Upper lobe of left lung (tissue), 6 donors: ENCODE measurements at regions not wholly inside any gene's neighbourhood (a gene's known extent, or its start where the extent isn't known, plus 50 kb on each side); places are given as distances from the start of the nearest gene placed in this dataset.

ENCODE experiments used
- ATAC-seq, 2 donors: fragments of 200-7000 bp; cut with Tn5 transposase; one replicate each; pipeline ENCODE4 v1.9.1; 2022; ENCODE audit warnings: mild to moderate bottlenecking in 2 of 2, moderate library complexity in 2 of 2; ENCODE audit not compliant: low FRiP score in 2 of 2
- DNase-seq, 2 donors: peaks; one replicate each; pipeline ENCODE4 v3.0.0-alpha.2; 2019 to 2020
- H3K27ac ChIP-seq, 4 donors: fragments of 200-600 bp; sonication (generic); one replicate each; pipeline ENCODE4 v1.5.1; 2016 to 2019
- H3K27me3 ChIP-seq, 4 donors: fragments of 200-600 bp; sonication (generic); one replicate each; pipeline ENCODE4 v1.5.1; 2017 to 2019
- H3K36me3 ChIP-seq, 4 donors: fragments of 200-600 bp; sonication (generic); one replicate each; pipeline ENCODE4 v1.5.1; 2016 to 2019
- H3K4me1 ChIP-seq, 4 donors: fragments of 200-600 bp; sonication (generic); one replicate each; pipeline ENCODE4 v1.5.1; 2018 to 2019
- H3K4me3 ChIP-seq, 4 donors: fragments of 200-600 bp; sonication (generic); one replicate each; pipeline ENCODE4 v1.5.1; 2017 to 2019; ENCODE audit warnings: mild to moderate bottlenecking in 2 of 4, moderate library complexity in 1 of 4
- H3K9me3 ChIP-seq, 4 donors: fragments of 200-600 bp; sonication (generic); one replicate each; pipeline ENCODE4 v1.5.1; 2018 to 2019
- EP300 ChIP-seq, 4 donors: sonication (generic); formaldehyde crosslinking; IDR thresholded peaks; one replicate each; pipeline ENCODE4 v1.5.1; 2017; ENCODE audit warnings: antibody characterized with exemption in 4 of 4, control low read depth in 2 of 4
- POLR2A ChIP-seq, 4 donors: fragments of 450-650 bp; IDR thresholded peaks; one replicate each; pipeline ENCODE4 v1.5.1; 2016 to 2017; ENCODE audit warnings: antibody characterized with exemption in 4 of 4, mild to moderate bottlenecking in 2 of 4
- POLR2AphosphoS5 ChIP-seq, 2 donors: sonication (generic); formaldehyde crosslinking; IDR thresholded peaks; one replicate each; pipeline ENCODE4 v1.5.1; 2017; ENCODE audit warnings: antibody characterized with exemption in 2 of 2
- WGBS, 2 donors: methylation state at CpG; one replicate each; pipeline ENCODE4 v1.1.5; 2017 to 2018; 5-methylcytosine and 5-hydroxymethylcytosine counted together
- TF ChIP-seq, protein P1 (sequence below), 6 experiments: fragments of 450-650 bp in 4 of 6; fragments of 200-600 bp in 2 of 6; sonication (generic) in 2 of 6; IDR thresholded peaks; one replicate each; pipeline ENCODE4 v1.5.1; 2016 to 2019; ENCODE audit warnings: antibody characterized with exemption in 6 of 6
- donor health status: DM: no; HTN: no; CAD: no; lungs with moderate emphysema.
- donor health status: DM: no; HTN: yes; CAD: no; lungs with severe emphysema.

DNA sequence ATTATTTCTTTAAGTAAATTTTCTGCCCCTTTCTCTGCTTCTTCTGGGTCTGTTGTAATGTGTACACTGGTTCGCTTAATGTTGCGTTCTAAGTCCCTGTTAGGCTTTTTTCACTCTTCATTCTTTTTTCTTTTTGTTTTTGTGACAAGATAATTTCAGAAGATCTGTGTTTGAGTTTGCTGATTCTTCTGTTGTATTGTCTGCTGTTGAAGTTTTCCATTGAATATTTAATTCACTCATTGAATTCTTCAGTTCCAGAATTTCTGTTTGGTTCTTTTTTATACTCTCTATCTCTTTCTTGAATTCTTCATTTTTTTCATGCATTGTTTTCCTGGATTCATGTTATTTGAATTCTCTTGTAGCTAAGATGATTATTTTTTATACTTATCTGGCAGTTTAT lies 66.3 kb upstream of the NUDT6 start:
- ATAC-seq (no peak), DNase-seq (no peak)
- H3K4me1 ChIP-seq = no peaks in the 10 kb centered on the region
- no peak overlapping the region for H3K27ac ChIP-seq
- H3K9me3 ChIP-seq = peaks cover 14 to 22% (median 19%) of the 10 kb centered on the region in 4 donors
- no peak overlapping the region for H3K4me3 ChIP-seq
- no peaks in the 10 kb centered on the region for H3K27me3 ChIP-seq
- WGBS, 2 donors = 93 to 98% methylated on average over 2 of the region's 2 CpGs
- H3K36me3 ChIP-seq = peaks cover 0 to 3% (median 1%) of the 10 kb centered on the region in 4 donors
- TF ChIP-seq POLR2A (IDR thresholded peaks at IDR 0.05) (no peak), POLR2AphosphoS5 (IDR thresholded peaks at IDR 0.05) (no peak), EP300 (IDR thresholded peaks at IDR 0.05) (no peak)
- TF ChIP-seq, protein P1, sequence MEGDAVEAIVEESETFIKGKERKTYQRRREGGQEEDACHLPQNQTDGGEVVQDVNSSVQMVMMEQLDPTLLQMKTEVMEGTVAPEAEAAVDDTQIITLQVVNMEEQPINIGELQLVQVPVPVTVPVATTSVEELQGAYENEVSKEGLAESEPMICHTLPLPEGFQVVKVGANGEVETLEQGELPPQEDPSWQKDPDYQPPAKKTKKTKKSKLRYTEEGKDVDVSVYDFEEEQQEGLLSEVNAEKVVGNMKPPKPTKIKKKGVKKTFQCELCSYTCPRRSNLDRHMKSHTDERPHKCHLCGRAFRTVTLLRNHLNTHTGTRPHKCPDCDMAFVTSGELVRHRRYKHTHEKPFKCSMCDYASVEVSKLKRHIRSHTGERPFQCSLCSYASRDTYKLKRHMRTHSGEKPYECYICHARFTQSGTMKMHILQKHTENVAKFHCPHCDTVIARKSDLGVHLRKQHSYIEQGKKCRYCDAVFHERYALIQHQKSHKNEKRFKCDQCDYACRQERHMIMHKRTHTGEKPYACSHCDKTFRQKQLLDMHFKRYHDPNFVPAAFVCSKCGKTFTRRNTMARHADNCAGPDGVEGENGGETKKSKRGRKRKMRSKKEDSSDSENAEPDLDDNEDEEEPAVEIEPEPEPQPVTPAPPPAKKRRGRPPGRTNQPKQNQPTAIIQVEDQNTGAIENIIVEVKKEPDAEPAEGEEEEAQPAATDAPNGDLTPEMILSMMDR (IDR thresholded peaks at IDR 0.05) = no peak

DNA sequence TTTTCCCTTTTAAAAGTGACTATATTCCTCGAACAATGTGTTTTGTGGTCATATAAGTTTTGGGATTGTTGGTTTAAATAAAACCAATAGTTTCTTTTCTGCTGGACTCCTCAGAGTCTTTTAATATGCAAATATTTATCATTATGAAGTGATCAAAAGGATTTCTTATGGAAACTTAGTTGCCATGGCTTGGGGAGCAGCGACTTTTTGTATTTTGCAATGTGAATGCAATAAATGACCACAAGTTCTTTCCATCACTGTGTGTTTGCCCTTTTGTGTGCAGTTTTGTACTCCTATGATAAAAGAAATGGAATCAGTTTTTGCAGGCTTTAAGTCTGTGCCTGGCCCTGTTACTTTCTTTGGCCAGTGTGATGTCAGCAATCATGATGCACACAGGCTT lies 68.5 kb upstream of the NUDT6 start:
- Histone ChIP-seq H3K4me3 (no peak overlapping the region), H3K36me3 (no peaks in the 10 kb centered on the region), H3K27ac (no peak overlapping the region), H3K27me3 (no peaks in the 10 kb centered on the region), H3K9me3 (peaks cover 14 to 22% (median 19%) of the 10 kb centered on the region in 4 donors), H3K4me1 (no peaks in the 10 kb centered on the region)
- no peak for ATAC-seq
- TF ChIP-seq EP300 (IDR thresholded peaks at IDR 0.05) (no peak), POLR2AphosphoS5 (IDR thresholded peaks at IDR 0.05) (no peak), POLR2A (IDR thresholded peaks at IDR 0.05) (no peak)
- 98% methylated on average over 2 of the region's 2 CpGs for WGBS, 2 donors
- no peak for DNase-seq

DNA sequence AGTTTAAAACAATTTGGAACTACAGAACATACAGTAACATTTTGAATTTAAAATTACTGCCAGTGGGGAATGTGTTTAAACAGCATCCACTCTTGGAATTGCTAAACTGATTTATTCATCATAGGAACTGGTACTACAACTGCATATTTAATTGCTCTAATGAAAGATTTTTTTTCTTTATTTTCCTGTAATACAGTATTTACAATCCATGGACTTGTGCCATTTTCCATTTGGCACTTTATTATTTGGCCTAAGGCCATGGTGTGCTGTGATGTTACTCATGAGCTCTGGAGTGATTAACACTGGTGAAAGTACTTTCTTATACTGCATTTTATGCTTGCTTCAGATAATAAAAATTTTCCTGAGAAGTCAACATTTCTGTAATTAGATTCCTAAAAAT lies 69.7 kb upstream of the NUDT6 start:
- Histone ChIP-seq H3K36me3 (no peaks in the 10 kb centered on the region), H3K4me3 (no peak overlapping the region), H3K4me1 (no peaks in the 10 kb centered on the region), H3K27ac (no peak overlapping the region), H3K9me3 (peaks cover 14 to 22% (median 19%) of the 10 kb centered on the region in 4 donors), H3K27me3 (no peaks in the 10 kb centered on the region)
- TF ChIP-seq POLR2A (IDR thresholded peaks at IDR 0.05) = no peak
- TF ChIP-seq POLR2AphosphoS5 (IDR thresholded peaks at IDR 0.05) = no peak
- no peak for TF ChIP-seq EP300 (IDR thresholded peaks at IDR 0.05)
- TF ChIP-seq, protein P1 (IDR thresholded peaks at IDR 0.05) = no peak
- DNase-seq (no peak), ATAC-seq (no peak)

DNA sequence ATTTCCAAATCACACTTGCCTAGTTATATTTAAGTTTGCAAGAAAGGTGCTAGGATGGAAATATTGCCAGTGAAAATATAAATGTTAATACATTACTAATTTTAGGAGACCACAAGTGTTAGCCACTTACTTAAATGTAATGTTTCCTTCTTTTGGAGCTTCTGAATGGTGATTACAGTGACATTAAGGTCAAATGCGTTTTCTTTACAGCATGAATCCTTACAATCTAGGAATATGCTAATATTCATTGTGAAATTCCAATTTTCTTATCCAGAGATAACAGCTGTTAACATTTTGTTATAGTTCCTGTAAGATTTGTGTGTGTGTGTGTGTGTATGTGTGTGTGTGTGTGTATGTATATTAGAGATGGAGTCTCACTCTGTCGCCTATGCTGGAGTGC lies 70.2 kb upstream of the NUDT6 start:
- peaks cover 10 to 18% (median 15%) of the 10 kb centered on the region in 4 donors for H3K9me3 ChIP-seq
- no peaks in the 10 kb centered on the region for H3K36me3 ChIP-seq
- DNase-seq = no peak
- H3K27ac ChIP-seq = no peak overlapping the region
- H3K27me3 ChIP-seq = no peaks in the 10 kb centered on the region
- no peak overlapping the region for H3K4me3 ChIP-seq
- H3K4me1 ChIP-seq = no peaks in the 10 kb centered on the region
- TF ChIP-seq POLR2A (IDR thresholded peaks at IDR 0.05) = no peak
- no peak for TF ChIP-seq POLR2AphosphoS5 (IDR thresholded peaks at IDR 0.05)
- TF ChIP-seq, protein P1 (IDR thresholded peaks at IDR 0.05) = no peak
- no peak for TF ChIP-seq EP300 (IDR thresholded peaks at IDR 0.05)
- ATAC-seq = no peak
- WGBS, 2 donors = 87 to 92% methylated on average over 2 of the region's 2 CpGs

- DNase-seq (no peak), ATAC-seq (no peak)
- no peaks in the 10 kb centered on the region for H3K27me3 ChIP-seq
- no peak overlapping the region for H3K27ac ChIP-seq
- no peak overlapping the region for H3K4me3 ChIP-seq
- no peak for TF ChIP-seq POLR2A (IDR thresholded peaks at IDR 0.05)
- no peak for TF ChIP-seq POLR2AphosphoS5 (IDR thresholded peaks at IDR 0.05)
- TF ChIP-seq, protein P1 (IDR thresholded peaks at IDR 0.05) = no peak
- no peak for TF ChIP-seq EP300 (IDR thresholded peaks at IDR 0.05)
- no peaks in the 10 kb centered on the region for H3K36me3 ChIP-seq
- H3K4me1 ChIP-seq = no peaks in the 10 kb centered on the region
- 94 to 100% methylated on average over 1 of the region's 1 CpG for WGBS, 2 donors
- H3K9me3 ChIP-seq = no peaks in the 10 kb centered on the region
Observed at GRCh38 chr4:122996350-122996749, 74.0 kb upstream of the NUDT6 start.
